ENCODE measurements at regions not wholly inside any gene's neighbourhood (a gene's known extent, or its start where the extent isn't known, plus 50 kb on each side); places are given as distances from the start of the nearest gene placed in this dataset.
A peak's percentile ranks its signal among the peaks of the same experiment; 100 is the strongest.

DNA sequence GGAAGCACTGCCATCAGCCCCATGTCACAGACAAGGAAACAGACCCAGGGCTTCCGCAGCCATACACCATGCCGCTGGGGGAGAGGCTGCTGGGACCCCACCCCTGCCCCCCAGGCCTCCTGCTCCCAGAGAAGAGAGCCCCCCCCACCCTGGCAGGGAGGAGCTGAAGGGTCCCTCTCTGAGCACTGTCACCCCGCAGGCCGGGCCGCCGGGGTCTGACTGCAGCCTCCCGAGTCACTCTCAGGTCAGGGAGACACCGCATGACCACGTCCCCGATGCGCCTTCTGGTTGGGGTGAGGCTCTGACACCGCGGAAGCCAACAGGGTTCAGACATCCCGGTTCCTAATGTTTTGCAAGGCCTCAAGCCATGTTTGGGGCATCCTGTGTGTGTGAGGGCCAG, 102.3 kb downstream of the SIK1 start:
- H3K18ac ChIP-seq (ENCODE audit: low read length), result no peak overlapping the region
- peaks cover 3% of the 10 kb centered on the region for H3K9me3 ChIP-seq (ENCODE audit: insufficient read depth, low read depth, low read length)
- H2BK12ac ChIP-seq (ENCODE audit: low read length), result no peak overlapping the region
- H3K4me3 ChIP-seq (ENCODE audit: low read depth, low read length), result no peak overlapping the region
- no peak overlapping the region for H2BK120ac ChIP-seq (ENCODE audit: insufficient read depth, low read length, poor library complexity)
- no peak overlapping the region for H4K8ac ChIP-seq (ENCODE audit: low read depth, low read length)
- H3K79me2 ChIP-seq (ENCODE audit: control insufficient read depth, insufficient read depth, low read length, poor library complexity), result no peaks in the 10 kb centered on the region
- H3K4me1 ChIP-seq (ENCODE audit: control insufficient read depth in 1 of 2, insufficient read depth in 2 of 2, low read length in 2 of 2), result peaks cover 0 to 2% of the 10 kb centered on the region in 2 experiments
- H4K12ac ChIP-seq (ENCODE audit: low read depth, low read length), result no peak overlapping the region
- H2AFZ ChIP-seq (ENCODE audit: insufficient read depth, low read length, poor library complexity), result no peak overlapping the region
- H2BK5ac ChIP-seq (ENCODE audit: low read depth, low read length, poor library complexity), result no peak overlapping the region
- H3K79me1 ChIP-seq (ENCODE audit: low read length), result peaks cover 2% of the 10 kb centered on the region
- no peaks in the 10 kb centered on the region for H3K36me3 ChIP-seq (ENCODE audit: control insufficient read depth in 1 of 2, insufficient read depth in 2 of 2, low read length in 2 of 2)
- H3K27ac ChIP-seq (ENCODE audit: low read depth, low read length), result no peak overlapping the region
- DNase-seq, result no peak
- H3K9ac ChIP-seq (ENCODE audit: low read length), result no peak overlapping the region
- no peak overlapping the region for H3K23ac ChIP-seq (ENCODE audit: low read length)
- H2AK5ac ChIP-seq (ENCODE audit: low read length), result no peak overlapping the region
- WGBS (ENCODE audit: extremely low coverage, insufficient coverage, insufficient read length), result no CpG with 5 or more reads among the region's 14 CpGs
- no peaks in the 10 kb centered on the region for H3K27me3 ChIP-seq (ENCODE audit: insufficient read depth, low read length)
- H4K91ac ChIP-seq (ENCODE audit: low read depth, low read length), result no peak overlapping the region
- H3K14ac ChIP-seq (ENCODE audit: low read length), result no peak overlapping the region
- H3K4me2 ChIP-seq (ENCODE audit: low read length), result no peak overlapping the region
- no peak overlapping the region for H3K4ac ChIP-seq (ENCODE audit: low read depth, low read length)

DNA sequence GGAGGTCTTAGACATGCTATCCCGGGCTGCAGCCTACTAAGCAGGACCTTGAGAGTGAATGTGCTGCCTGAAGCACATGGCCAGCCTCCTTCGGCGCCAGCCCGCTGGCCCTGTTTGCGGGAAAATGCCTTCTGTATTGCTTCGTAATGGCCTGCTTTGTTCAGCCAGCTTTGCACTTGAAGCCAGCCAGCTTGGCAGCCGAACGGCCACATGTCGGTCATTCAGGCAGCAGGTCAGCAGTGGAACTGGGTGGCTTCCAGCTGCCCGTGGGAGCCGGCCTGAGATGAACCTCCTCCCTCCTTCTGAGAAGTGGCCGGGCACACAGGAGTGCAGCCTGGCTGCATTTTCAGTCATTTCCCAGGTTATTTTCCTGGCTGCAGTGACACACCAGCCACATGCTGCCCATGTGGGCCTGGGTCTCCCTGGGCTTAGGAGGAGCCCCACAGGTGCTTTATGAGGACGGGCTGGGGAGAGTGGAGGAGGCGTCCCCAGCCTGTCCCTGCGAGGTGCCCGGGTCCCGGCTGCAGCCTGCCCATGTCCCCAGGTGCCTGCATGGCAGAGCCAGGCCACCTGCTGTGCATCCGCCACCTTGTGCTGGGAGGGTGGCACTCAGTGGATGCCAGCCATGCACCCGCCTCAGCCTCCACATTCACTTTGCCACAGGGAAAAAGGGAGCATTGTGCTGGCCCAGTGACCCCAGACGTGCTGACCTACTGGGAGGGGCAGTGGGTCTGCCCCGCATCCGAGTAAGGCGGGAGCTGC, 103.5 kb downstream of the SIK1 start:
- no CpG with 5 or more reads among the region's 23 CpGs for WGBS (ENCODE audit: extremely low coverage, insufficient coverage, insufficient read length)

GRCh38 chr21:43322805-43323204, 104.1 kb downstream of the SIK1 start:
- no peak overlapping the region for H4K91ac ChIP-seq (ENCODE audit: low read depth, low read length)
- H3K36me3 ChIP-seq (ENCODE audit: control insufficient read depth in 1 of 2, insufficient read depth in 2 of 2, low read length in 2 of 2), result no peaks in the 10 kb centered on the region
- WGBS (ENCODE audit: extremely low coverage, insufficient coverage, insufficient read length), result no CpG with 5 or more reads among the region's 8 CpGs
- no peak overlapping the region for H2AFZ ChIP-seq (ENCODE audit: insufficient read depth, low read length, poor library complexity)
- H2BK12ac ChIP-seq (ENCODE audit: low read length), result no peak overlapping the region
- no peak overlapping the region for H4K12ac ChIP-seq (ENCODE audit: low read depth, low read length)
- H2AK5ac ChIP-seq (ENCODE audit: low read length), result no peak overlapping the region
- H3K79me2 ChIP-seq (ENCODE audit: control insufficient read depth, insufficient read depth, low read length, poor library complexity), result no peaks in the 10 kb centered on the region
- H3K27me3 ChIP-seq (ENCODE audit: insufficient read depth, low read length), result no peaks in the 10 kb centered on the region
- peaks cover 2% of the 10 kb centered on the region in 2 experiments for H3K4me1 ChIP-seq (ENCODE audit: control insufficient read depth in 1 of 2, insufficient read depth in 2 of 2, low read length in 2 of 2)
- peaks cover 5% of the 10 kb centered on the region for H3K9me3 ChIP-seq (ENCODE audit: insufficient read depth, low read depth, low read length)
- peak in 1 of 2 donors; percentile 34 for DNase-seq
- no peaks in the 10 kb centered on the region for H3K79me1 ChIP-seq (ENCODE audit: low read length)
- H4K8ac ChIP-seq (ENCODE audit: low read depth, low read length), result no peak overlapping the region
- no peak overlapping the region for H3K4me2 ChIP-seq (ENCODE audit: low read length)
- no peak overlapping the region for H3K23ac ChIP-seq (ENCODE audit: low read length)
- no peak overlapping the region for H3K14ac ChIP-seq (ENCODE audit: low read length)
- H3K4me3 ChIP-seq (ENCODE audit: low read depth, low read length), result no peak overlapping the region
- H3K27ac ChIP-seq (ENCODE audit: low read depth, low read length), result no peak overlapping the region
- no peak overlapping the region for H3K4ac ChIP-seq (ENCODE audit: low read depth, low read length)
- no peak overlapping the region for H3K9ac ChIP-seq (ENCODE audit: low read length)
- H3K18ac ChIP-seq (ENCODE audit: low read length), result no peak overlapping the region
- H2BK120ac ChIP-seq (ENCODE audit: insufficient read depth, low read length, poor library complexity), result no peak overlapping the region
- H2BK5ac ChIP-seq (ENCODE audit: low read depth, low read length, poor library complexity), result no peak overlapping the region

More for the DNA sequence above, 103.5 kb downstream of the SIK1 start:
- no peak overlapping the region for H3K27ac ChIP-seq (ENCODE audit: low read depth, low read length)
- peaks cover 3% of the 10 kb centered on the region for H3K9me3 ChIP-seq (ENCODE audit: insufficient read depth, low read depth, low read length)
- peaks cover 2% of the 10 kb centered on the region in 2 experiments for H3K4me1 ChIP-seq (ENCODE audit: control insufficient read depth in 1 of 2, insufficient read depth in 2 of 2, low read length in 2 of 2)
- H3K4me3 ChIP-seq (ENCODE audit: low read depth, low read length), result no peak overlapping the region
- no peak overlapping the region for H3K18ac ChIP-seq (ENCODE audit: low read length)
- H2AK5ac ChIP-seq (ENCODE audit: low read length), result no peak overlapping the region
- no peak overlapping the region for H2BK5ac ChIP-seq (ENCODE audit: low read depth, low read length, poor library complexity)
- H3K79me2 ChIP-seq (ENCODE audit: control insufficient read depth, insufficient read depth, low read length, poor library complexity), result no peaks in the 10 kb centered on the region
- H2AFZ ChIP-seq (ENCODE audit: insufficient read depth, low read length, poor library complexity), result no peak overlapping the region
- no peak overlapping the region for H3K9ac ChIP-seq (ENCODE audit: low read length)
- no peak overlapping the region for H2BK12ac ChIP-seq (ENCODE audit: low read length)
- no peak overlapping the region for H4K12ac ChIP-seq (ENCODE audit: low read depth, low read length)
- no peaks in the 10 kb centered on the region for H3K27me3 ChIP-seq (ENCODE audit: insufficient read depth, low read length)
- H4K91ac ChIP-seq (ENCODE audit: low read depth, low read length), result no peak overlapping the region
- no peak overlapping the region for H3K14ac ChIP-seq (ENCODE audit: low read length)
- no peaks in the 10 kb centered on the region for H3K79me1 ChIP-seq (ENCODE audit: low read length)
- no peak overlapping the region for H3K4me2 ChIP-seq (ENCODE audit: low read length)
- DNase-seq, result no peak
- no peak overlapping the region for H3K4ac ChIP-seq (ENCODE audit: low read depth, low read length)
- H3K36me3 ChIP-seq (ENCODE audit: control insufficient read depth in 1 of 2, insufficient read depth in 2 of 2, low read length in 2 of 2), result no peaks in the 10 kb centered on the region
- H4K8ac ChIP-seq (ENCODE audit: low read depth, low read length), result no peak overlapping the region
- no peak overlapping the region for H2BK120ac ChIP-seq (ENCODE audit: insufficient read depth, low read length, poor library complexity)
- H3K23ac ChIP-seq (ENCODE audit: low read length), result no peak overlapping the region

DNA sequence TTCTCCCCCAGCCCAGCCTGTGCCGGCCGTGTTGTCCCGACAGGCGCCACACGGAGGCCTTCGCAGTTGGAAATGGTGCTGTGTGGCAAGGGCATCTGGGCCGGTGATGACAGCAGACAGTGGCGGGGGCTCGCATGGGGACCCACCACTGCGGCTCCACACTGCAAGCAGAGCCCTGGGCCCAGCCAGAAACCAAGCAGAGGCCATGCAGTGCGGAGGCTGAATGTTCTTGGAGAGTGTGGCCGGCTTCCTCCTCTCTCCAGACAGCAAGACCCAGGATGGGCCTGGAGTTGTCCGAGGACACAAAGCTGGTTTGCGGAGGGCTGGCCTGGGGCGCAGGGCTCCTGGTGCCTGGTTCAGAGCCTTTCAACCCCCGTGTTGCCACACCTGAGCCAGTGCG, 104.6 kb downstream of the SIK1 start:
- H4K12ac ChIP-seq (ENCODE audit: low read depth, low read length), result no peak overlapping the region
- H2BK5ac ChIP-seq (ENCODE audit: low read depth, low read length, poor library complexity), result no peak overlapping the region
- H3K79me2 ChIP-seq (ENCODE audit: control insufficient read depth, insufficient read depth, low read length, poor library complexity), result no peaks in the 10 kb centered on the region
- no peak overlapping the region for H3K9ac ChIP-seq (ENCODE audit: low read length)
- H3K4ac ChIP-seq (ENCODE audit: low read depth, low read length), result no peak overlapping the region
- no peak overlapping the region for H2BK120ac ChIP-seq (ENCODE audit: insufficient read depth, low read length, poor library complexity)
- no peak overlapping the region for H3K27ac ChIP-seq (ENCODE audit: low read depth, low read length)
- H2AFZ ChIP-seq (ENCODE audit: insufficient read depth, low read length, poor library complexity), result no peak overlapping the region
- H3K36me3 ChIP-seq (ENCODE audit: control insufficient read depth in 1 of 2, insufficient read depth in 2 of 2, low read length in 2 of 2), result no peaks in the 10 kb centered on the region
- H2AK5ac ChIP-seq (ENCODE audit: low read length), result no peak overlapping the region
- H3K4me3 ChIP-seq (ENCODE audit: low read depth, low read length), result no peak overlapping the region
- H3K4me1 ChIP-seq (ENCODE audit: control insufficient read depth in 1 of 2, insufficient read depth in 2 of 2, low read length in 2 of 2), result peaks cover 2% of the 10 kb centered on the region in 2 experiments
- no peak overlapping the region for H4K8ac ChIP-seq (ENCODE audit: low read depth, low read length)
- no peaks in the 10 kb centered on the region for H3K27me3 ChIP-seq (ENCODE audit: insufficient read depth, low read length)
- H3K14ac ChIP-seq (ENCODE audit: low read length), result no peak overlapping the region
- H3K18ac ChIP-seq (ENCODE audit: low read length), result no peak overlapping the region
- WGBS (ENCODE audit: extremely low coverage, insufficient coverage, insufficient read length), result no CpG with 5 or more reads among the region's 17 CpGs
- DNase-seq, result no peak
- H3K4me2 ChIP-seq (ENCODE audit: low read length), result no peak overlapping the region
- H3K79me1 ChIP-seq (ENCODE audit: low read length), result no peaks in the 10 kb centered on the region
- H3K23ac ChIP-seq (ENCODE audit: low read length), result no peak overlapping the region
- no peak overlapping the region for H4K91ac ChIP-seq (ENCODE audit: low read depth, low read length)
- no peak overlapping the region for H2BK12ac ChIP-seq (ENCODE audit: low read length)
- H3K9me3 ChIP-seq (ENCODE audit: insufficient read depth, low read depth, low read length), result peaks cover 8% of the 10 kb centered on the region

Measured in trophoblast cell (in vitro differentiated cells and primary cell).